Midbrain (tissue), 1 donor: ENCODE measurements at regions not wholly inside any gene's neighbourhood (a gene's known extent, or its start where the extent isn't known, plus 50 kb on each side); places are given as distances from the start of the nearest gene placed in this dataset.

Source experiments
- DNase-seq: peaks from one replicate; lab custom pipeline; 2025; lab: John Stamatoyannopoulos, UW

- DNase-seq, result no peak
These were observed 59.4 kb upstream of the BZW1 start for GRCh38 chr2:200752332-200752731.

GRCh38 chr2:200752835-200753234 lies 58.9 kb upstream of the BZW1 start:
- no peak for DNase-seq

DNA sequence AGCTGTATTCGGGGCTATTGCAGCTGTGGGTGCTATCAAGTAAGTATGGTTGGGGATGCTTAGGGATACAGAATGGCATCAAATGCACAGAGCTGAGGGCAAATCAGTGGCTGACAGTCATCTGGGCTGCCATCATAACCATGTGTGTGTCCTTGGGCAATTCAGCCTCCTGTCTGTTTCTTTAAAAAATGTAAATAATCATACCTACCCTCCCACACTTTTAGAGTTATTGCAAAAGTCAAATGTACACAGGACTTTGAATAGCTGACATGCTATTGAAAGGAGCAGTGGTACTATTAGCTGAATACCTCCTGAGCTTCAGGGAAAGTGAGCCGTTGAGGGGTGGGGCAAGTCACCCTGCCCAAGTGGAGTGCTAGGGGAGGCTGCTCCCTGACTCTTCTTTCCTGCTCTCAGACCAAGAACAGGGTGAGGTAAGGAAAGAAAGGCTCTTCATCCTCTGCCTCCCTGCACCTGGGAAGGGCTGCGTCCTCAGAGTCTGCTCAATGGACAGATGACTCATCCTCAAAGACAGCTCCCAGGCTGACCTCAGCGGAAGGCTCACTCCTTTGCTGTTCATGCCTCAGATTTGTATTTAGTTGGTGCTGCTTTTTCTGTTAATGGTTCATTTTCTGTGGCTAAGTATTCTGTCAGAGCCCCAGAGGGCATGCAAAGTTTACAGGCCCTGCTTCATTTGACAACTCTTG lies 54.9 kb upstream of the BZW1 start:
- DNase-seq, result no peak

GRCh38 chr2:200757399-200757798 lies 54.3 kb upstream of the BZW1 start:
- DNase-seq, result no peak

DNA sequence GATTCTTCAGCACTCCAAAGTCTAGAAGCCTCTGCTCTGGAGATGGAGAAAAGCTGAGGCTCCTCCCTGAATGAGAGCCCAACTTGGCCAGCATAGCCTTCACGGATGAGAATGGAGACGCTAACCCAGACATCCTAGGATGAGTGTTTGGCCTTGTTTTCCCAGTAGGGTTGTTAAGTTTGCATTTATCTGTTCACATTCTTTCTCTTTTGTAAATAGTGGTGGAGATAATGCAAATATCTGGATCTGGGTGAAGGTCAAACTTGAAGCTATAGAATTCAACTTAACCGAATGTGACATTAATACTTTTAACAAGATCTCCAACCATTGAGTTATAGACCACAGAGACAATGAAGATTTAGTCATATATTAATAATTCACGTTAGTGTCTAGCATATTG lies 53.4 kb upstream of the BZW1 start:
- DNase-seq, result no peak

DNA sequence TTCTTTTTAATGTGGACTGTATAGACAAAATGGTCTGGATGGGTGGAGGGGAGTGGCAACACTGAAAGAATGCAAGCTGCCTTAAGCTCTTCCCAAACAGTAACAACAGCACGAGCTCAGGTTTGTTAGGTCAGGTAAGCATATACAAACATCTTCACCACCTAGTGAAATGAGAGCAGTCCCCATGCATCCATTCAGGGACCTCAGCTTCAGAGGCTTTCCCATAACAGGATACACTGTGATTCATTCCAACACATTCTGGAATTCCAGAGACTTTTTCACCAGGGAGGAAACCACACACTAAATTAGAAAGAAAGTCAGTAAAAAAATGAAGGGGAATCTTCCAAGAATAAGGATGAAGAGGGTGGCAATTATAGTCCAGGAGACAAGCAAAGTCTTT lies 50.4 kb upstream of the BZW1 start:
- no peak for DNase-seq
